MG63 (cell line): ENCODE measurements at regions not wholly inside any gene's neighbourhood (a gene's known extent, or its start where the extent isn't known, plus 50 kb on each side); places are given as distances from the start of the nearest gene placed in this dataset.

Source experiments
- DNase-seq: peaks from one replicate; pipeline ENCODE4 v3.0.0-alpha.2; 2020
- H3K27me3 ChIP-seq: fragments of 250-450 bp; sonication (Bioruptor Pico); 2 replicates; pipeline ENCODE4 v1.5.1; 2020; ENCODE audit warnings: mild to moderate bottlenecking, moderate library complexity
- H3K36me3 ChIP-seq: fragments of 250-450 bp; sonication (Bioruptor Pico); 2 replicates; pipeline ENCODE4 v1.5.1; 2020; ENCODE audit warnings: mild to moderate bottlenecking, moderate library complexity
- H3K4me3 ChIP-seq: fragments of 250-450 bp; sonication (Bioruptor Pico); 2 replicates; pipeline ENCODE4 v1.5.1; 2020; ENCODE audit warnings: mild to moderate bottlenecking, moderate library complexity
- H3K9me3 ChIP-seq: fragments of 250-450 bp; sonication (Bioruptor Pico); 2 replicates; pipeline ENCODE4 v1.5.1; 2020; ENCODE audit warnings: mild to moderate bottlenecking, moderate library complexity

- no peaks in the 10 kb centered on the region for H3K36me3 ChIP-seq
- H3K9me3 ChIP-seq, result no peaks in the 10 kb centered on the region
- no peaks in the 10 kb centered on the region for H3K27me3 ChIP-seq
- no peak for DNase-seq
- no peak overlapping the region for H3K4me3 ChIP-seq
These were observed 237.9 kb upstream of the SOX4 start for GRCh38 chr6:21355638-21356037.

GRCh38 chr6:21357262-21357661, 236.3 kb upstream of the SOX4 start:
- DNase-seq, result no peak
- H3K36me3 ChIP-seq, result no peaks in the 10 kb centered on the region
- no peaks in the 10 kb centered on the region for H3K27me3 ChIP-seq
- no peaks in the 10 kb centered on the region for H3K9me3 ChIP-seq
- no peak overlapping the region for H3K4me3 ChIP-seq

GRCh38 chr6:21359926-21360325, 233.6 kb upstream of the SOX4 start:
- no peaks in the 10 kb centered on the region for H3K27me3 ChIP-seq
- no peak for DNase-seq
- no peak overlapping the region for H3K4me3 ChIP-seq
- no peaks in the 10 kb centered on the region for H3K9me3 ChIP-seq
- H3K36me3 ChIP-seq, result no peaks in the 10 kb centered on the region

GRCh38 chr6:21360336-21360735, 233.2 kb upstream of the SOX4 start:
- Histone ChIP-seq H3K9me3 (no peaks in the 10 kb centered on the region), H3K4me3 (no peak overlapping the region), H3K36me3 (no peaks in the 10 kb centered on the region), H3K27me3 (no peaks in the 10 kb centered on the region)
- DNase-seq, result no peak

- Histone ChIP-seq H3K9me3 (no peaks in the 10 kb centered on the region), H3K4me3 (no peak overlapping the region)
- DNase-seq, result no peak
These were observed 226.4 kb upstream of the SOX4 start for GRCh38 chr6:21367148-21367547.

GRCh38 chr6:21367649-21368154, 225.8 kb upstream of the SOX4 start:
- H3K27me3 ChIP-seq, result no peaks in the 10 kb centered on the region
- H3K9me3 ChIP-seq, result no peaks in the 10 kb centered on the region
- no peaks in the 10 kb centered on the region for H3K36me3 ChIP-seq
- no peak overlapping the region for H3K4me3 ChIP-seq
- no peak for DNase-seq

More at GRCh38 chr6:21367148-21367547, 226.4 kb upstream of the SOX4 start:
- no peaks in the 10 kb centered on the region for H3K36me3 ChIP-seq
- no peaks in the 10 kb centered on the region for H3K27me3 ChIP-seq

- Histone ChIP-seq H3K4me3 (no peak overlapping the region), H3K36me3 (no peaks in the 10 kb centered on the region), H3K9me3 (no peaks in the 10 kb centered on the region), H3K27me3 (no peaks in the 10 kb centered on the region)
- no peak for DNase-seq
These were observed 222.5 kb upstream of the SOX4 start for GRCh38 chr6:21371061-21371460.

GRCh38 chr6:21371676-21372171, 221.8 kb upstream of the SOX4 start:
- H3K4me3 ChIP-seq, result no peak overlapping the region
- H3K36me3 ChIP-seq, result no peaks in the 10 kb centered on the region
- H3K9me3 ChIP-seq, result no peaks in the 10 kb centered on the region
- peak; percentile 2 for DNase-seq
- no peaks in the 10 kb centered on the region for H3K27me3 ChIP-seq

- H3K4me3 ChIP-seq, result no peak overlapping the region
- no peaks in the 10 kb centered on the region for H3K36me3 ChIP-seq
- no peaks in the 10 kb centered on the region for H3K27me3 ChIP-seq
- H3K9me3 ChIP-seq, result no peaks in the 10 kb centered on the region
- DNase-seq, result no peak
These were observed 218.1 kb upstream of the SOX4 start for GRCh38 chr6:21375151-21376116.

GRCh38 chr6:21377356-21377755, 216.2 kb upstream of the SOX4 start:
- Histone ChIP-seq H3K4me3 (no peak overlapping the region), H3K9me3 (no peaks in the 10 kb centered on the region), H3K36me3 (no peaks in the 10 kb centered on the region), H3K27me3 (no peaks in the 10 kb centered on the region)
- DNase-seq, result no peak

- no peak for DNase-seq
- H3K4me3 ChIP-seq, result no peak overlapping the region
- H3K27me3 ChIP-seq, result no peaks in the 10 kb centered on the region
- H3K9me3 ChIP-seq, result no peaks in the 10 kb centered on the region
- H3K36me3 ChIP-seq, result no peaks in the 10 kb centered on the region
These were observed 212.1 kb upstream of the SOX4 start for GRCh38 chr6:21381331-21381963.

GRCh38 chr6:21382821-21383449, 210.6 kb upstream of the SOX4 start:
- no peak for DNase-seq
- Histone ChIP-seq H3K36me3 (no peaks in the 10 kb centered on the region), H3K27me3 (no peaks in the 10 kb centered on the region), H3K4me3 (no peak overlapping the region), H3K9me3 (no peaks in the 10 kb centered on the region)

GRCh38 chr6:21383450-21384085, 210.0 kb upstream of the SOX4 start:
- H3K9me3 ChIP-seq, result no peaks in the 10 kb centered on the region
- no peak overlapping the region for H3K4me3 ChIP-seq
- no peaks in the 10 kb centered on the region for H3K27me3 ChIP-seq
- DNase-seq, result no peak
- H3K36me3 ChIP-seq, result no peaks in the 10 kb centered on the region

GRCh38 chr6:21384216-21384615, 209.3 kb upstream of the SOX4 start:
- DNase-seq, result no peak
- Histone ChIP-seq H3K27me3 (no peaks in the 10 kb centered on the region), H3K36me3 (no peaks in the 10 kb centered on the region), H3K9me3 (no peaks in the 10 kb centered on the region), H3K4me3 (no peak overlapping the region)

GRCh38 chr6:21386744-21387143, 206.8 kb upstream of the SOX4 start:
- H3K36me3 ChIP-seq, result no peaks in the 10 kb centered on the region
- H3K9me3 ChIP-seq, result no peaks in the 10 kb centered on the region
- no peaks in the 10 kb centered on the region for H3K27me3 ChIP-seq
- H3K4me3 ChIP-seq, result no peak overlapping the region
- no peak for DNase-seq

- DNase-seq, result no peak
- H3K27me3 ChIP-seq, result no peaks in the 10 kb centered on the region
- no peaks in the 10 kb centered on the region for H3K9me3 ChIP-seq
- H3K36me3 ChIP-seq, result no peaks in the 10 kb centered on the region
- H3K4me3 ChIP-seq, result no peak overlapping the region
These were observed 202.9 kb upstream of the SOX4 start for GRCh38 chr6:21390532-21391213.
